ENCODE measurements at regions not wholly inside any gene's neighbourhood (a gene's known extent, or its start where the extent isn't known, plus 50 kb on each side); places are given as distances from the start of the nearest gene placed in this dataset.
"Not testable (repeated sequence)": the region's sequence is repeated elsewhere in the genome, so short reads cannot be mapped to it uniquely, and the experiment has no call there.

DNA sequence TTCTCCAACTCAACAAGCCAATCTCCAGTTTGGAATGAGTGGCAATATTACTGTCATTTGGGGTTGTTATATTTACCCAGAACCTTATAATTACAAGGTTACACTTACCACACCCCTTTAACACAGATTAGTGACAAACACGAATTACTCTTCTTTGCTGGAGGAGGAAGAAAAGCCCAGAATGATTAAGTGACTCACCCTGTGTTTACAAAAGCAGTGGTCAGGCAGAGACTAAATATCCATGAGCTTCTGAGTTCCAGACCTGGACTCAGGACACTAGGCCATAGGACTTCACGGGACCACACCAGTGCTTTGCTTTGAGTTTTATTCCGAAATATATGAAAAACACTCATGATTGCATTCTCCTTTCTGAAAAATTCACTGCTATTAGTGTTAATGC is 370.8 kb downstream of the TLE1 start:
- Histone ChIP-seq H3K27me3 (ENCODE audit: control insufficient read depth, insufficient read depth, low read length) (no peaks in the 10 kb centered on the region), H3K36me3 (ENCODE audit: control insufficient read depth, insufficient read depth, low read length) (no peaks in the 10 kb centered on the region), H3K4me1 (ENCODE audit: control insufficient read depth, insufficient read depth, low read length) (no peaks in the 10 kb centered on the region), H3K4me3 (ENCODE audit: low read length) (no peak overlapping the region), H3K9me3 (replicated peaks; ENCODE audit: control insufficient read depth, low read depth, low read length) (no peaks in the 10 kb centered on the region), H3K27ac (ENCODE audit: low read length) (no peak overlapping the region)
- DNase-seq: no peak
- 83% methylated on average over 1 of the region's 3 CpGs for WGBS (ENCODE audit: insufficient coverage)

GRCh38 chr9:81317939-81318338 is 371.4 kb downstream of the TLE1 start:
- H3K27me3 ChIP-seq (ENCODE audit: control insufficient read depth, insufficient read depth, low read length): no peaks in the 10 kb centered on the region
- no CpG with 5 or more reads among the region's 7 CpGs for WGBS (ENCODE audit: insufficient coverage)
- no peaks in the 10 kb centered on the region for H3K36me3 ChIP-seq (ENCODE audit: control insufficient read depth, insufficient read depth, low read length)
- no peak overlapping the region for H3K27ac ChIP-seq (ENCODE audit: low read length)
- no peaks in the 10 kb centered on the region for H3K4me1 ChIP-seq (ENCODE audit: control insufficient read depth, insufficient read depth, low read length)
- no peak overlapping the region for H3K4me3 ChIP-seq (ENCODE audit: low read length)
- no peak for DNase-seq
- H3K9me3 ChIP-seq (replicated peaks; ENCODE audit: control insufficient read depth, low read depth, low read length): no peaks in the 10 kb centered on the region

DNA sequence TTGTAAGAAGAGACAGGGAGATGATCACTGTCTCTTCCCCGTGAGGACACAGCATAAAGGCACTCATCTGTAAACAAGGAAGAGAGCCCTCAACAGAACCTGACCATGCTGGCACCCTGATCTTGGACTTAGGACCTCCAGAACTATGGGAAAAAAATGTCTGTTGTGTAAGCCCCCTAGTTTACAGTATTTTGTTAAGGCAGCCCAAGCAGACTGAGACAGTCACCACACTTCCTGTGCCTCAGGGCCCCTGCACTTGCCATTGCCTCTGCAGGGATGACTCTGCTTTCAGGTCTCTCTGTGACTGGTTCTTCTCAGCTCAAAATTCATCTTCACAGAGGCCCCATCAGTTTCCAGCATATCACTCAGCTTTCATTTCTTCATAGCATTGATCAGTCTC is 372.1 kb downstream of the TLE1 start:
- Histone ChIP-seq H3K27me3 (ENCODE audit: control insufficient read depth, insufficient read depth, low read length) (no peaks in the 10 kb centered on the region), H3K4me1 (ENCODE audit: control insufficient read depth, insufficient read depth, low read length) (no peaks in the 10 kb centered on the region), H3K27ac (ENCODE audit: low read length) (no peak overlapping the region), H3K9me3 (replicated peaks; ENCODE audit: control insufficient read depth, low read depth, low read length) (no peaks in the 10 kb centered on the region), H3K36me3 (ENCODE audit: control insufficient read depth, insufficient read depth, low read length) (no peaks in the 10 kb centered on the region), H3K4me3 (ENCODE audit: low read length) (no peak overlapping the region)
- DNase-seq: no peak
- 100% methylated on average over 1 of the region's 1 CpG for WGBS (ENCODE audit: insufficient coverage)

GRCh38 chr9:81314490-81314889 is 374.9 kb downstream of the TLE1 start:
- no peaks in the 10 kb centered on the region for H3K36me3 ChIP-seq (ENCODE audit: control insufficient read depth, insufficient read depth, low read length)
- no peaks in the 10 kb centered on the region for H3K4me1 ChIP-seq (ENCODE audit: control insufficient read depth, insufficient read depth, low read length)
- no peak overlapping the region for H3K27ac ChIP-seq (ENCODE audit: low read length)
- 72% methylated on average over 2 of the region's 3 CpGs for WGBS (ENCODE audit: insufficient coverage)
- no peak for DNase-seq
- no peaks in the 10 kb centered on the region for H3K9me3 ChIP-seq (replicated peaks; ENCODE audit: control insufficient read depth, low read depth, low read length)
- no peaks in the 10 kb centered on the region for H3K27me3 ChIP-seq (ENCODE audit: control insufficient read depth, insufficient read depth, low read length)
- H3K4me3 ChIP-seq (ENCODE audit: low read length): no peak overlapping the region

DNA sequence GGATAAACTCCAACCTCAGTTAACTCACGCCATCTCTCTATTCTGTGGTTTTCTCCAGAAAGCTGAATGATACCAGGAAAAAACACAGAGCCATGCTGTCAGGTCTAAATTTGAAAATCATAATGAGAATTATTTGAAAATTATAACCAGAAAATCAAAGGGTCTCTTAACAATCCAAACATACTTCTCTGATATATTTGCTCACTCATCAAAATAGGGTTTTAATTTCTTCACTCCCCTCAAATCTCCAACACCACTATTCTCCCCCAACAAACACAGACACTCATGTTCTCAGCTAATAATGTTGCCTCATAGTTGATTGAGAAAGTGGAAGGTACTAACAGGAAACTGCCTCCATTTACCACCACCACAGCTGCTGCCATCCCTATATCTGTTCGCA is 375.5 kb downstream of the TLE1 start:
- DNase-seq: no peak
- Histone ChIP-seq H3K9me3 (replicated peaks; ENCODE audit: control insufficient read depth, low read depth, low read length) (no peaks in the 10 kb centered on the region), H3K27ac (ENCODE audit: low read length) (no peak overlapping the region), H3K27me3 (ENCODE audit: control insufficient read depth, insufficient read depth, low read length) (no peaks in the 10 kb centered on the region), H3K36me3 (ENCODE audit: control insufficient read depth, insufficient read depth, low read length) (no peaks in the 10 kb centered on the region), H3K4me3 (ENCODE audit: low read length) (no peak overlapping the region), H3K4me1 (ENCODE audit: control insufficient read depth, insufficient read depth, low read length) (no peaks in the 10 kb centered on the region)
- no CpG with 5 or more reads among the region's 2 CpGs for WGBS (ENCODE audit: insufficient coverage)

DNA sequence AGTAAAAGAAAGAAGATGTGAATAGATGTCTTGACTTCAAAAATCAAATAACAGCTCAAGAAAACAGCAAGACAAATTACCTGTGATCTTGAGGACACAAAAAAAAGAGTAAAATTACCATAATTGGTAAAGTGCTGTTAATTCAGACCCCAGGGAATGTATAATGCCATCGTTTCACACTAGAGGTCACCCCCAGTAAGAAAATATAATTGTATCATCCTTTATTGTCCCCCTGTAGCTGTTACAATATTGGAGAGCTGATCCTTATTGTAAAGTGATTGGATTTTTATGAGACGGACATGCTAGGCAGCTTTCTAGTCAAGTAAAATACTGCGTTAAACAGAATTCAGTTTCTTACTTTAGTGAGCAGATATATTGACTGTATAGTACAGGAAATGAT is 377.0 kb downstream of the TLE1 start:
- Histone ChIP-seq H3K9me3 (replicated peaks; ENCODE audit: control insufficient read depth, low read depth, low read length) (no peaks in the 10 kb centered on the region), H3K27ac (ENCODE audit: low read length) (no peak overlapping the region), H3K27me3 (ENCODE audit: control insufficient read depth, insufficient read depth, low read length) (no peaks in the 10 kb centered on the region), H3K4me1 (ENCODE audit: control insufficient read depth, insufficient read depth, low read length) (no peaks in the 10 kb centered on the region), H3K36me3 (ENCODE audit: control insufficient read depth, insufficient read depth, low read length) (no peaks in the 10 kb centered on the region), H3K4me3 (ENCODE audit: low read length) (no peak overlapping the region)
- no peak for DNase-seq
- no CpG with 5 or more reads among the region's 3 CpGs for WGBS (ENCODE audit: insufficient coverage)

GRCh38 chr9:81308404-81308803 is 380.9 kb downstream of the TLE1 start:
- no peak overlapping the region for H3K27ac ChIP-seq (ENCODE audit: low read length)
- no peak overlapping the region for H3K4me3 ChIP-seq (ENCODE audit: low read length)
- H3K4me1 ChIP-seq (ENCODE audit: control insufficient read depth, insufficient read depth, low read length): no peaks in the 10 kb centered on the region
- no peaks in the 10 kb centered on the region for H3K27me3 ChIP-seq (ENCODE audit: control insufficient read depth, insufficient read depth, low read length)
- H3K9me3 ChIP-seq (replicated peaks; ENCODE audit: control insufficient read depth, low read depth, low read length): no peaks in the 10 kb centered on the region
- 93% methylated on average over 3 of the region's 4 CpGs for WGBS (ENCODE audit: insufficient coverage)
- no peak for DNase-seq
- H3K36me3 ChIP-seq (ENCODE audit: control insufficient read depth, insufficient read depth, low read length): no peaks in the 10 kb centered on the region

DNA sequence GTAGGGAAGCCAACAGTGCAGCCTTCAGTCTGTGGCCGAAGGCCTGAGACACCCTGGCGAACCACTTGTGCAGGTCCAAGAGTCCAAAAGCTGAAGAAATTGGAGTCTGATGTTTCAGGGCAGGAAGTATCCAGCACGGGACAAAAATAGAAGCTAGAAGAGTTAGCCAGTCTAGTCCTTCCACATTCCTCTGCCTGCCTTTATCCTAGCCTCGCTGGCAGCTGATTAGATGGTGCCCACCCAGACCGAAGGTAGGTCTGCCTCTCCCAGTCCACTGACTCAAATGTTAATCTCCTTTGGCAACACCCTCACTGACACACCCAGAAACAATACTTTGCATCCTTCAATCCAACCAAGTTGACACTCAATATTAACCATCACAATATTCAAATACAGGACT is 381.6 kb downstream of the TLE1 start:
- H3K27ac ChIP-seq (ENCODE audit: low read length); H3K27me3 ChIP-seq (ENCODE audit: control insufficient read depth, insufficient read depth, low read length); H3K9me3 ChIP-seq (replicated peaks; ENCODE audit: control insufficient read depth, low read depth, low read length); H3K4me3 ChIP-seq (ENCODE audit: low read length); H3K36me3 ChIP-seq (ENCODE audit: control insufficient read depth, insufficient read depth, low read length); H3K4me1 ChIP-seq (ENCODE audit: control insufficient read depth, insufficient read depth, low read length); DNase-seq: not testable (repeated sequence)
- 96% methylated on average over 3 of the region's 5 CpGs for WGBS (ENCODE audit: insufficient coverage)

DNA sequence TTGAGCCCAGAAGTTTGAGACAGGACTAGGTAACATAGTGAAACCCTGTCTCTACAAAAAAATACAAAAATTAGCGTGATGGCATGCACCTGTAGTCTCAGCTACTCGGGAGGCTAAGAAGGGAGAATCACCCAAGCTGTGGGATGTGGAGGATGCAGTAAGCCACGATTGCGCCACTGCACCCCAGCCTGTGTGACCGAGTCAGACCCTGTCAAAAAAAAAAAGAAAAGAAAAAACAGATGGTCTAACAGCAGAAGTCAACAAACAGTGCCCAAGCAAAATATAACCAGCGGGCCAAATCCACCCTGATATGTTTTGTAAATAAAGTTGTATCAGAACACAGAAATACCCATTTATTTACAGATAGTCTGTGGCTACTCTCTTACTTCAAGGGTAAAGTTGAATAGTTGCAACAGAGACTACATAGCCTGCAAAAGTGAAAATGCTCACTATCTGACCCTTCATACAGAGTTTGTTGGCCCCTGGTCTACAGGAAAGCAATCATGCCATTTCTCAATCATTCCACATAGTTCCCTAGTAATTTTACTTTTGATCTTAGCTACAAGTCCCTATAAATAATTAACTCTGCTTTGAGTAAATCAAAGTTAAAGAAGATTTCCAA is 383.7 kb downstream of the TLE1 start:
- H3K27ac ChIP-seq (ENCODE audit: low read length): no peak overlapping the region
- H3K4me3 ChIP-seq (ENCODE audit: low read length): no peak overlapping the region
- no peaks in the 10 kb centered on the region for H3K36me3 ChIP-seq (ENCODE audit: control insufficient read depth, insufficient read depth, low read length)
- no peaks in the 10 kb centered on the region for H3K9me3 ChIP-seq (replicated peaks; ENCODE audit: control insufficient read depth, low read depth, low read length)
- no peaks in the 10 kb centered on the region for H3K4me1 ChIP-seq (ENCODE audit: control insufficient read depth, insufficient read depth, low read length)
- WGBS (ENCODE audit: insufficient coverage): 67% methylated on average over 1 of the region's 6 CpGs
- no peak for DNase-seq
- no peaks in the 10 kb centered on the region for H3K27me3 ChIP-seq (ENCODE audit: control insufficient read depth, insufficient read depth, low read length)

- WGBS (ENCODE audit: insufficient coverage): no CpG with 5 or more reads among the region's 5 CpGs
- Histone ChIP-seq H3K4me3 (ENCODE audit: low read length) (no peak overlapping the region), H3K27ac (ENCODE audit: low read length) (no peak overlapping the region), H3K4me1 (ENCODE audit: control insufficient read depth, insufficient read depth, low read length) (no peaks in the 10 kb centered on the region), H3K27me3 (ENCODE audit: control insufficient read depth, insufficient read depth, low read length) (no peaks in the 10 kb centered on the region), H3K36me3 (ENCODE audit: control insufficient read depth, insufficient read depth, low read length) (no peaks in the 10 kb centered on the region), H3K9me3 (replicated peaks; ENCODE audit: control insufficient read depth, low read depth, low read length) (peaks cover 7% of the 10 kb centered on the region)
- no peak for DNase-seq
Measured at GRCh38 chr9:81303658-81304057, 385.7 kb downstream of the TLE1 start.

GRCh38 chr9:81293651-81294050 is 395.7 kb downstream of the TLE1 start:
- Histone ChIP-seq H3K36me3 (ENCODE audit: control insufficient read depth, insufficient read depth, low read length) (no peaks in the 10 kb centered on the region), H3K27ac (ENCODE audit: low read length) (no peak overlapping the region), H3K9me3 (replicated peaks; ENCODE audit: control insufficient read depth, low read depth, low read length) (no peaks in the 10 kb centered on the region), H3K27me3 (ENCODE audit: control insufficient read depth, insufficient read depth, low read length) (no peaks in the 10 kb centered on the region), H3K4me1 (ENCODE audit: control insufficient read depth, insufficient read depth, low read length) (no peaks in the 10 kb centered on the region), H3K4me3 (ENCODE audit: low read length) (no peak overlapping the region)
- DNase-seq: peak; percentile 31
